Motor neuron (in vitro differentiated cells): ENCODE measurements at regions not wholly inside any gene's neighbourhood (a gene's known extent, or its start where the extent isn't known, plus 50 kb on each side); places are given as distances from the start of the nearest gene placed in this dataset.
A peak's percentile ranks its signal among the peaks of the same experiment; 100 is the strongest.

ENCODE experiments used
- ATAC-seq, 8 experiments: fragments of 200-7000 bp; cut with Tn5 transposase; replicated peaks in 6 of 8; 2 replicates each; pipeline ENCODE4 v1.8.0; 2021; ENCODE audit warnings: mild to moderate bottlenecking in 8 of 8, moderate library complexity in 8 of 8
- H3K27ac ChIP-seq, 2 donors: fragments of 250-450 bp; sonication (Bioruptor Pico); 2 replicates each; pipeline ENCODE4 v1.9.0; 2021; ENCODE audit warnings: antibody characterized with exemption in 2 of 2, mild to moderate bottlenecking in 2 of 2, moderate library complexity in 1 of 2
- H3K4me1 ChIP-seq, 2 donors: fragments of 250-450 bp; sonication (Bioruptor Pico); replicated peaks in 1 of 2; 2 replicates each; pipeline ENCODE4 v1.6.1; 2021; ENCODE audit warnings: antibody characterized with exemption in 2 of 2, mild to moderate bottlenecking in 2 of 2, moderate library complexity in 1 of 2
- H3K4me3 ChIP-seq, 5 donors: fragments of 250-450 bp; sonication (Bioruptor Pico); 2 replicates each; pipeline ENCODE4 v1.9.0; 2021; ENCODE audit warnings: antibody characterized with exemption in 5 of 5, mild to moderate bottlenecking in 5 of 5, moderate library complexity in 4 of 5
- WGBS, 10 experiments: fragments of 450-650 bp; shearing (Covaris generic); methylation state at CpG; one replicate each; pipeline ENCODE4 v1.0.0; 2022; 5-methylcytosine and 5-hydroxymethylcytosine counted together
- in situ Hi-C, 9 experiments: fragments of 400-800 bp; cut with MboI; loops; one replicate each; pipeline ENCODE4 v1.15.0; 2021; ENCODE audit warnings: low sequenced_read_pairs in 9 of 9, low pct_unique_long_range_greater_than_20kb in 2 of 9; ENCODE audit not compliant: unreplicated experiment in 9 of 9

GRCh38 chr20:19807946-19808330 lies 49.9 kb downstream of the RIN2 start:
- Histone ChIP-seq H3K4me1 (no peaks in the 10 kb centered on the region), H3K4me3 (no peak overlapping the region)
- in situ Hi-C loops: no loop called here

GRCh38 chr20:19808498-19808897 lies 50.4 kb downstream of the RIN2 start:
- H3K27ac ChIP-seq: no peak overlapping the region
- no peaks in the 10 kb centered on the region for H3K4me1 ChIP-seq
- WGBS, 10 experiments: 47 to 100% (median 100%) methylated on average over 1 to 6 of the region's 8 CpGs; no CpG with 5 or more reads in 3 of the 10 experiments
- in situ Hi-C loops: no loop called here
- no peak for ATAC-seq
- H3K4me3 ChIP-seq: no peak overlapping the region

More at GRCh38 chr20:19807946-19808330, 49.9 kb downstream of the RIN2 start:
- 0 to 100% (median 56%) methylated on average over 1 to 6 of the region's 6 CpGs; no CpG with 5 or more reads in 2 of the 10 experiments for WGBS, 10 experiments
- no peak overlapping the region for H3K27ac ChIP-seq
- peak in 3 of 8 experiments; percentile 94 to 99 (median 97) for ATAC-seq

- Histone ChIP-seq H3K27ac (no peak overlapping the region), H3K4me3 (no peak overlapping the region), H3K4me1 (no peaks in the 10 kb centered on the region)
- ATAC-seq: no peak
- WGBS, 10 experiments: 79 to 95% (median 92%) methylated on average over 2 to 9 of the region's 9 CpGs; no CpG with 5 or more reads in 6 of the 10 experiments
- in situ Hi-C loops: no loop called here
Measured at GRCh38 chr20:19809505-19809904, 51.4 kb downstream of the RIN2 start.

- H3K4me3 ChIP-seq: no peak overlapping the region
Measured at GRCh38 chr20:19811231-19811630, 53.2 kb downstream of the RIN2 start.

GRCh38 chr20:19812056-19812455 lies 54.0 kb downstream of the RIN2 start:
- in situ Hi-C loops: no loop called here
- Histone ChIP-seq H3K27ac (no peak overlapping the region), H3K4me1 (peaks cover 0 to 4% of the 10 kb centered on the region in 2 donors), H3K4me3 (no peak overlapping the region)
- ATAC-seq: no peak
- 75 to 100% (median 90%) methylated on average over 1 of the region's 1 CpG; no CpG with 5 or more reads in 3 of the 10 experiments for WGBS, 10 experiments

More at GRCh38 chr20:19811231-19811630, 53.2 kb downstream of the RIN2 start:
- peaks cover 0 to 4% of the 10 kb centered on the region in 2 donors for H3K4me1 ChIP-seq
- ATAC-seq: no peak
- no peak overlapping the region for H3K27ac ChIP-seq
- in situ Hi-C loops: no loop called here
- WGBS, 10 experiments: 67 to 100% (median 93%) methylated on average over 1 to 8 of the region's 8 CpGs

- in situ Hi-C loops: no loop called here
- ATAC-seq: no peak
- no peak overlapping the region for H3K4me3 ChIP-seq
- 60 to 100% (median 88%) methylated on average over 1 of the region's 1 CpG; no CpG with 5 or more reads in 2 of the 10 experiments for WGBS, 10 experiments
- peaks cover 0 to 4% of the 10 kb centered on the region in 2 donors for H3K4me1 ChIP-seq
- no peak overlapping the region for H3K27ac ChIP-seq
Measured at GRCh38 chr20:19812696-19813095, 54.6 kb downstream of the RIN2 start.

GRCh38 chr20:19813846-19814640 lies 56.0 kb downstream of the RIN2 start:
- in situ Hi-C loops: no loop called here
- Histone ChIP-seq H3K4me1 (peaks cover 0 to 4% of the 10 kb centered on the region in 2 donors), H3K27ac (no peak overlapping the region), H3K4me3 (no peak overlapping the region)
- 13 to 100% (median 66%) methylated on average over 3 to 8 of the region's 9 CpGs; no CpG with 5 or more reads in 1 of the 10 experiments for WGBS, 10 experiments
- ATAC-seq: peak in 1 of 8 experiments; percentile 15

- WGBS, 10 experiments: 4 to 87% (median 53%) methylated on average over 1 to 7 of the region's 8 CpGs
- peak in 7 of 8 experiments; percentile 63 to 98 (median 81) for ATAC-seq
- H3K27ac ChIP-seq: no peak overlapping the region
- in situ Hi-C loops: no loop called here
- peaks cover 0 to 4% of the 10 kb centered on the region in 2 donors for H3K4me1 ChIP-seq
- no peak overlapping the region for H3K4me3 ChIP-seq
Measured at GRCh38 chr20:19815553-19815991, 57.5 kb downstream of the RIN2 start.

GRCh38 chr20:19816386-19816785 lies 58.3 kb downstream of the RIN2 start:
- in situ Hi-C loops: no loop called here
- H3K27ac ChIP-seq: no peak overlapping the region

GRCh38 chr20:19817017-19817416 lies 59.0 kb downstream of the RIN2 start:
- in situ Hi-C loops: no loop called here
- no peak overlapping the region for H3K27ac ChIP-seq
- no peak overlapping the region for H3K4me3 ChIP-seq
- ATAC-seq: no peak
- H3K4me1 ChIP-seq: peaks cover 0 to 4% of the 10 kb centered on the region in 2 donors
- WGBS, 10 experiments: 4 to 100% (median 93%) methylated on average over 1 to 5 of the region's 5 CpGs; no CpG with 5 or more reads in 1 of the 10 experiments

More at GRCh38 chr20:19816386-19816785, 58.3 kb downstream of the RIN2 start:
- 60 to 97% (median 86%) methylated on average over 1 to 4 of the region's 4 CpGs; no CpG with 5 or more reads in 1 of the 10 experiments for WGBS, 10 experiments
- peaks cover 0 to 4% of the 10 kb centered on the region in 2 donors for H3K4me1 ChIP-seq
- ATAC-seq: no peak
- H3K4me3 ChIP-seq: no peak overlapping the region

- no peak for ATAC-seq
- no peak overlapping the region for H3K4me3 ChIP-seq
- H3K27ac ChIP-seq: no peak overlapping the region
- WGBS, 10 experiments: 83 to 100% (median 86%) methylated on average over 1 of the region's 1 CpG; no CpG with 5 or more reads in 7 of the 10 experiments
- in situ Hi-C loops: no loop called here
- H3K4me1 ChIP-seq: peaks cover 0 to 4% of the 10 kb centered on the region in 2 donors
Measured at GRCh38 chr20:19819149-19819548, 61.1 kb downstream of the RIN2 start.

GRCh38 chr20:19820555-19821211 lies 62.6 kb downstream of the RIN2 start:
- WGBS, 10 experiments: 0 to 100% (median 72%) methylated on average over 1 to 3 of the region's 4 CpGs; no CpG with 5 or more reads in 1 of the 10 experiments
- in situ Hi-C loops: no loop called here
- H3K4me3 ChIP-seq: no peak overlapping the region

GRCh38 chr20:19821606-19822005 lies 63.5 kb downstream of the RIN2 start:
- WGBS, 10 experiments: 60 to 100% (median 95%) methylated on average over 1 to 3 of the region's 3 CpGs; no CpG with 5 or more reads in 1 of the 10 experiments
- in situ Hi-C loops: no loop called here
- H3K4me3 ChIP-seq: no peak overlapping the region
- H3K27ac ChIP-seq: no peak overlapping the region
- no peaks in the 10 kb centered on the region for H3K4me1 ChIP-seq
- ATAC-seq: no peak

More at GRCh38 chr20:19820555-19821211, 62.6 kb downstream of the RIN2 start:
- no peak overlapping the region for H3K27ac ChIP-seq
- H3K4me1 ChIP-seq: peaks cover 0 to under 1% of the 10 kb centered on the region in 2 donors
- peak in 3 of 8 experiments; percentile 82 to 92 (median 84) for ATAC-seq
